Keratinocyte (primary cell): ENCODE measurements at regions not wholly inside any gene's neighbourhood (a gene's known extent, or its start where the extent isn't known, plus 50 kb on each side); places are given as distances from the start of the nearest gene placed in this dataset.
"Not testable (repeated sequence)": the region's sequence is repeated elsewhere in the genome, so short reads cannot be mapped to it uniquely, and the experiment has no call there.

Experiments
- CTCF ChIP-seq, 3 experiments: IDR thresholded peaks in 1 of 3; conservative IDR thresholded peaks in 1 of 3; optimal IDR thresholded peaks in 1 of 3; 2 replicates in 2 of 3; 3 replicates in 1 of 3; pipeline versions ENCODE3 to v1.5.1; 2011; ENCODE audit warnings: low read length in 3 of 3, mild to moderate bottlenecking in 3 of 3, moderate library complexity in 2 of 3, control low read depth in 1 of 3, inconsistent platforms in 1 of 3; ENCODE audit not compliant: insufficient read depth in 2 of 3; ENCODE audit errors: extremely low read depth in 1 of 3
- EZH2 ChIP-seq: IDR thresholded peaks from one replicate; pipeline ENCODE4 v1.6.1; 2012; ENCODE audit warnings: inconsistent platforms, mild to moderate bottlenecking, low read length, moderate library complexity

- TF ChIP-seq CTCF (optimal IDR thresholded peaks at IDR 0.05 in 1 of 3, IDR thresholded peaks at IDR 0.05 in 1 of 3, conservative IDR thresholded peaks at IDR 0.05 in 1 of 3; ENCODE audit: extremely low read depth in 1 of 3, insufficient read depth in 2 of 3, low read length in 3 of 3); EZH2: not testable (repeated sequence)
Measured at GRCh38 chr2:89095060-89095459, 403.6 kb downstream of the RPIA start.
